SJCRH30 (cell line): ENCODE measurements at regions not wholly inside any gene's neighbourhood (a gene's known extent, or its start where the extent isn't known, plus 50 kb on each side); places are given as distances from the start of the nearest gene placed in this dataset.

Source experiments
- DNase-seq, 2 experiments: peaks; one replicate each; pipeline ENCODE4 v3.0.0-alpha.2; 2015 to 2020
- H3K27ac ChIP-seq: fragments of 250-450 bp; sonication (Bioruptor Pico); 2 replicates; pipeline ENCODE4 v1.5.1; 2020; ENCODE audit warnings: mild to moderate bottlenecking, moderate library complexity
- H3K27me3 ChIP-seq: fragments of 250-450 bp; sonication (Bioruptor Pico); 2 replicates; pipeline ENCODE4 v1.5.1; 2020; ENCODE audit warnings: mild to moderate bottlenecking, moderate library complexity
- H3K36me3 ChIP-seq: fragments of 250-450 bp; sonication (Bioruptor Pico); 2 replicates; pipeline ENCODE4 v1.5.1; 2020; ENCODE audit warnings: mild to moderate bottlenecking, moderate library complexity
- H3K4me1 ChIP-seq: fragments of 250-450 bp; sonication (Bioruptor Pico); 2 replicates; pipeline ENCODE4 v1.5.1; 2020; ENCODE audit warnings: mild to moderate bottlenecking, moderate library complexity
- H3K4me3 ChIP-seq: fragments of 250-450 bp; sonication (Bioruptor Pico); 2 replicates; pipeline ENCODE4 v1.5.1; 2020; ENCODE audit warnings: mild to moderate bottlenecking, moderate library complexity
- H3K9me3 ChIP-seq: fragments of 250-450 bp; sonication (Bioruptor Pico); replicated peaks from 2 replicates; pipeline ENCODE4 v1.5.1; 2020; ENCODE audit warnings: mild to moderate bottlenecking, moderate library complexity

- Histone ChIP-seq H3K27me3 (no peaks in the 10 kb centered on the region), H3K4me3 (no peak overlapping the region), H3K9me3 (no peaks in the 10 kb centered on the region), H3K4me1 (no peaks in the 10 kb centered on the region), H3K36me3 (peaks cover 37% of the 10 kb centered on the region), H3K27ac (no peak overlapping the region)
- DNase-seq = no peak
Observed at GRCh38 chr9:109937861-109938453, 158.0 kb downstream of the PALM2AKAP2 start.

DNA sequence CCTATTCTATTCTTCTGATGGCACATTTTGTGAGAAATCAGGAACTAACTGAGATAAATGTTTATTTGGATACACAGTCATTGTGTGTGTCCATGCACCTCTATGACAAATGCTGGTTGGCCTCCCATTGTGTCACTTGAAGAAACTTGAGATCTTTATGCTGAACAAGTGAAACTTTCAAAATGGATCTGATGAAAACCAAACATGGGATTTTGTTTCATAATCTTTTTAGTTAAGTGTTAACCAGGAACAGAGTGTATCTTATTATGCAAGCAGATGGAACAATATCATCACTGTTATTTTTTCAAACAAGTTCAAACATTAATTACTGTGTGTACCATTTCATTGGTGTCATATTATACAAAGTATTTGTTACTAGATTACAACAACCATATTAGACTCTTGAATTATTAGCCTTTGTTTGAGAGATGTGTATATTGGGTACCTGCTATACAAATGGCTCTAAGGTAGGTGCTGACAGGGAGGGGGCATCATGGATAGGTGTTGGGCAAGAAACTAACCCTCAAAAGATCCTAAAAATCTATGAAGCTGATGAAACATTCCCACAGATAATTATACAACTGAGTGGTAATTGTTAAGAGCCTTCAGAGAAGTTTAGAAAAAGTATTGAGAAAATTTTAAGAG, 159.8 kb downstream of the PALM2AKAP2 start:
- Histone ChIP-seq H3K4me3 (no peak overlapping the region), H3K27ac (no peak overlapping the region), H3K27me3 (no peaks in the 10 kb centered on the region), H3K4me1 (no peaks in the 10 kb centered on the region), H3K9me3 (no peaks in the 10 kb centered on the region), H3K36me3 (peaks cover 34% of the 10 kb centered on the region)
- DNase-seq = no peak

DNA sequence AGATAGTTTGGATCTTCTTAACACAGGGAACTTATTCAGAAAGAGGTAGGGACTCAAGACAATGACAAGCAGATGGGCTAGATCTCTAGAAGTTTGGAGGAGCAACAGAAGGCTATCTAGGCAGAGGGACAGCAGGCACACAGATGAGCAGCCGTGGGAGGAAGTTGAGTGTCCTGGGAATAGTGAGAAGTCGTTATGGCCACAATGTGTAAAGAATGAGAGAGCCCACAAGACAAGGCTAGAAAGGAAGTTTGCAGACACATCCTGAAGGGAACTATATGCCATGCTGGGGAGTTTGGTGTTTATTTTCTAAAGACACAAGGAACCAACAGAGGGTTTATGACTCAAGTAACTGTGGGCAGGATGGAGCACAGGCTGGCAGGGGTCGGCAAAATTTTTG, 160.6 kb downstream of the PALM2AKAP2 start:
- no peak for DNase-seq
- Histone ChIP-seq H3K9me3 (no peaks in the 10 kb centered on the region), H3K4me3 (no peak overlapping the region), H3K36me3 (peaks cover 30% of the 10 kb centered on the region), H3K27me3 (no peaks in the 10 kb centered on the region), H3K27ac (no peak overlapping the region), H3K4me1 (no peaks in the 10 kb centered on the region)

GRCh38 chr9:109941771-109942170, 161.8 kb downstream of the PALM2AKAP2 start:
- no peaks in the 10 kb centered on the region for H3K27me3 ChIP-seq
- H3K4me1 ChIP-seq = no peaks in the 10 kb centered on the region

DNA sequence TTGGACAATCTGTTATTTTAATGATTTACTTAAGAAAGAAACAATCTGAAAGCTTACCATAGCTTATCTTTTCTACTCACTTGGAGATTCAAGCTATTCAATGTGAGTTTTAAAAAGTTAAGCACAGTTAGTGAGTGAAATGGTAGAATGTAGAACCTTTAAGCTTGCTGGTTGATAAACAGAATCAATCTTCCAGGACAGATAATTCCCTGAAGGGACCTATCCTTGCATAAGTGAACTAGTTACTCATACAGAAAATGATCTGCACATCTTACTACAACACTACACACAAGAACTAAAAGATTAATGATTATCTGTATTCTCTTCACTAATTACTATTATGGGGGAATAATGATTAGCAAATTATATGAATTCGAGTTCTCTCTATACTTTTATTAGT, 165.6 kb downstream of the PALM2AKAP2 start:
- H3K36me3 ChIP-seq = peaks cover 15% of the 10 kb centered on the region
- no peaks in the 10 kb centered on the region for H3K9me3 ChIP-seq
- no peak for DNase-seq
- H3K4me3 ChIP-seq = no peak overlapping the region
- no peaks in the 10 kb centered on the region for H3K4me1 ChIP-seq
- no peak overlapping the region for H3K27ac ChIP-seq
- H3K27me3 ChIP-seq = no peaks in the 10 kb centered on the region

More at GRCh38 chr9:109941771-109942170, 161.8 kb downstream of the PALM2AKAP2 start:
- Histone ChIP-seq H3K27ac (no peak overlapping the region), H3K4me3 (no peak overlapping the region), H3K9me3 (no peaks in the 10 kb centered on the region), H3K36me3 (peaks cover 24% of the 10 kb centered on the region)
- no peak for DNase-seq

- Histone ChIP-seq H3K4me1 (no peaks in the 10 kb centered on the region), H3K4me3 (no peak overlapping the region), H3K9me3 (no peaks in the 10 kb centered on the region), H3K36me3 (peaks cover 14% of the 10 kb centered on the region), H3K27ac (no peak overlapping the region), H3K27me3 (no peaks in the 10 kb centered on the region)
- DNase-seq = no peak
Observed at GRCh38 chr9:109948453-109948852, 168.5 kb downstream of the PALM2AKAP2 start.

- DNase-seq = no peak
- Histone ChIP-seq H3K27ac (no peak overlapping the region), H3K9me3 (no peaks in the 10 kb centered on the region), H3K4me3 (no peak overlapping the region), H3K4me1 (peaks cover 8% of the 10 kb centered on the region; the same call in 1 of the 2 replicates), H3K36me3 (peaks cover 9% of the 10 kb centered on the region; the same call in 1 of the 2 replicates), H3K27me3 (no peaks in the 10 kb centered on the region)
Observed at GRCh38 chr9:109950710-109951443, 170.9 kb downstream of the PALM2AKAP2 start.

- H3K4me1 ChIP-seq = peaks cover 8% of the 10 kb centered on the region; the same call in 1 of the 2 replicates
- H3K36me3 ChIP-seq = peaks cover 9% of the 10 kb centered on the region; the same call in 1 of the 2 replicates
- no peaks in the 10 kb centered on the region for H3K27me3 ChIP-seq
- no peak overlapping the region for H3K27ac ChIP-seq
- no peak overlapping the region for H3K4me3 ChIP-seq
- H3K9me3 ChIP-seq = no peaks in the 10 kb centered on the region
- no peak for DNase-seq
Observed at GRCh38 chr9:109953300-109953699, 173.3 kb downstream of the PALM2AKAP2 start.

GRCh38 chr9:109953813-109954497, 174.0 kb downstream of the PALM2AKAP2 start:
- peak in 1 of 2 experiments; percentile 40 for DNase-seq
- Histone ChIP-seq H3K27me3 (no peaks in the 10 kb centered on the region), H3K4me1 (peaks cover 8% of the 10 kb centered on the region; the same call in 1 of the 2 replicates), H3K27ac (no peak overlapping the region), H3K36me3 (peaks cover 9% of the 10 kb centered on the region), H3K4me3 (no peak overlapping the region), H3K9me3 (no peaks in the 10 kb centered on the region)

GRCh38 chr9:109956717-109957440, 176.9 kb downstream of the PALM2AKAP2 start:
- no peak overlapping the region for H3K27ac ChIP-seq
- no peaks in the 10 kb centered on the region for H3K9me3 ChIP-seq
- peaks cover 10% of the 10 kb centered on the region for H3K36me3 ChIP-seq
- H3K27me3 ChIP-seq = no peaks in the 10 kb centered on the region
- H3K4me1 ChIP-seq = peaks cover 8% of the 10 kb centered on the region; the same call in 1 of the 2 replicates
- no peak for DNase-seq
- H3K4me3 ChIP-seq = no peak overlapping the region

- Histone ChIP-seq H3K4me1 (0 out of 2 replicates have a peak, but pooled peaks cover 5% of the 10 kb centered on the region), H3K9me3 (no peaks in the 10 kb centered on the region), H3K36me3 (peaks cover 4% of the 10 kb centered on the region; the same call in 1 of the 2 replicates), H3K27me3 (no peaks in the 10 kb centered on the region), H3K27ac (no peak overlapping the region), H3K4me3 (no peak overlapping the region)
- no peak for DNase-seq
Observed at GRCh38 chr9:109959679-109960078, 179.7 kb downstream of the PALM2AKAP2 start.

GRCh38 chr9:109961626-109962025, 181.6 kb downstream of the PALM2AKAP2 start:
- no peaks in the 10 kb centered on the region for H3K9me3 ChIP-seq
- H3K27me3 ChIP-seq = no peaks in the 10 kb centered on the region
- DNase-seq = no peak
- peaks cover 6% of the 10 kb centered on the region; the same call in 1 of the 2 replicates for H3K36me3 ChIP-seq
- H3K4me1 ChIP-seq = no peaks in the 10 kb centered on the region
- no peak overlapping the region for H3K4me3 ChIP-seq
- no peak overlapping the region for H3K27ac ChIP-seq

GRCh38 chr9:109962215-109962614, 182.2 kb downstream of the PALM2AKAP2 start:
- H3K4me1 ChIP-seq = no peaks in the 10 kb centered on the region
- no peaks in the 10 kb centered on the region for H3K27me3 ChIP-seq
- peaks cover 7% of the 10 kb centered on the region; the same call in 1 of the 2 replicates for H3K36me3 ChIP-seq
- no peak for DNase-seq
- H3K27ac ChIP-seq = no peak overlapping the region
- no peak overlapping the region for H3K4me3 ChIP-seq
- no peaks in the 10 kb centered on the region for H3K9me3 ChIP-seq

- Histone ChIP-seq H3K4me1 (no peaks in the 10 kb centered on the region), H3K27me3 (no peaks in the 10 kb centered on the region), H3K4me3 (no peak overlapping the region), H3K36me3 (peaks cover 7% of the 10 kb centered on the region; the same call in 1 of the 2 replicates), H3K9me3 (no peaks in the 10 kb centered on the region), H3K27ac (no peak overlapping the region)
- no peak for DNase-seq
Observed at GRCh38 chr9:109963079-109963478, 183.1 kb downstream of the PALM2AKAP2 start.
